A673 (cell line): ENCODE measurements at regions not wholly inside any gene's neighbourhood (a gene's known extent, or its start where the extent isn't known, plus 50 kb on each side); places are given as distances from the start of the nearest gene placed in this dataset.

Experiments
- EZH2 ChIP-seq: fragments of 200-600 bp; sonication (generic); IDR thresholded peaks from 2 replicates; pipeline ENCODE4 v1.6.1; 2017; ENCODE audit warnings: borderline replicate concordance, low read depth, mild to moderate bottlenecking, mixed read lengths, antibody characterized with exemption, low read length; ENCODE audit not compliant: poor library complexity, severe bottlenecking
- TF ChIP-seq, protein P1 (sequence below): fragments of 300-800, 200-600 bp; sonication (generic); conservative IDR thresholded peaks from 2 replicates; pipeline ENCODE4 v1.5.1; 2017; ENCODE audit warnings: low read depth, mild to moderate bottlenecking, antibody characterized with exemption, low read length, moderate library complexity, mixed read lengths

DNA sequence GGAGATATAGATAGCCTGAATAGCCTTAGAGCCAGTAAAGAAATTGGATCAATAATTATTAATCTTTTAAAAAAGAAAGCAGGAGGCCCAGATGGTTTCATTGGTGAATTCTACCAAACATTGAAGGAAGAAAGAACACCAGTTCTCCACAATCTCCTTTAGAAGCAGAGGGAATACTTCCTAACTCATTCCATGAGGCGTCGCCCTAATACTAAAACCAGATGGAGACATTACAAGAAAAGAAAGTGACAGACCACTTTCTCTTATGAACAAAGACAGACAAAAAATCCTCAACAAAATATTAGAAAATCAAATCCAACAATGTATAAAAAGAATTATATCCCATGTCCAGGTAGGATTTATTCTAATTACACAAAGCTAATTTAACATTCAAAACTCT lies 362.6 kb downstream of the BCAT1 start:
- TF ChIP-seq, protein P1, sequence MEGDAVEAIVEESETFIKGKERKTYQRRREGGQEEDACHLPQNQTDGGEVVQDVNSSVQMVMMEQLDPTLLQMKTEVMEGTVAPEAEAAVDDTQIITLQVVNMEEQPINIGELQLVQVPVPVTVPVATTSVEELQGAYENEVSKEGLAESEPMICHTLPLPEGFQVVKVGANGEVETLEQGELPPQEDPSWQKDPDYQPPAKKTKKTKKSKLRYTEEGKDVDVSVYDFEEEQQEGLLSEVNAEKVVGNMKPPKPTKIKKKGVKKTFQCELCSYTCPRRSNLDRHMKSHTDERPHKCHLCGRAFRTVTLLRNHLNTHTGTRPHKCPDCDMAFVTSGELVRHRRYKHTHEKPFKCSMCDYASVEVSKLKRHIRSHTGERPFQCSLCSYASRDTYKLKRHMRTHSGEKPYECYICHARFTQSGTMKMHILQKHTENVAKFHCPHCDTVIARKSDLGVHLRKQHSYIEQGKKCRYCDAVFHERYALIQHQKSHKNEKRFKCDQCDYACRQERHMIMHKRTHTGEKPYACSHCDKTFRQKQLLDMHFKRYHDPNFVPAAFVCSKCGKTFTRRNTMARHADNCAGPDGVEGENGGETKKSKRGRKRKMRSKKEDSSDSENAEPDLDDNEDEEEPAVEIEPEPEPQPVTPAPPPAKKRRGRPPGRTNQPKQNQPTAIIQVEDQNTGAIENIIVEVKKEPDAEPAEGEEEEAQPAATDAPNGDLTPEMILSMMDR: no peak
- no peak for TF ChIP-seq EZH2
